Panc1 (cell line): ENCODE measurements at regions not wholly inside any gene's neighbourhood (a gene's known extent, or its start where the extent isn't known, plus 50 kb on each side); places are given as distances from the start of the nearest gene placed in this dataset.

Experiments
- ATAC-seq: fragments of 200-7000 bp; cut with Tn5 transposase; 2 replicates; pipeline ENCODE4 v1.9.1; 2020; ENCODE audit warnings: mild to moderate bottlenecking, moderate library complexity
- BruUV-seq: library from RNA; stranded (reverse); fragments of 400-500 nt; replicated peaks from 2 replicates; lab custom pipeline; 2021; lab: Mats Ljungman, UMichigan
- CTCF ChIA-PET: fragments of 300-600 bp; sonication (Branson Sonifier 250); formaldehyde crosslinking; loops from one replicate; lab custom pipeline; 2022; ENCODE audit warnings: antibody characterized with exemption; lab: Charles Lee
- POLR2A ChIA-PET: fragments of 300-600 bp; sonication (Branson Sonifier 250); formaldehyde crosslinking; loops from one replicate; lab custom pipeline; 2022; ENCODE audit warnings: antibody characterized with exemption; lab: Charles Lee
- DNase-seq: peaks from one replicate; pipeline ENCODE4 v3.0.0-alpha.2; 2010; ENCODE audit warnings: low read depth, low spot score
- H3K27ac ChIP-seq: 2 replicates; pipeline ENCODE4 v1.5.1; 2011; ENCODE audit warnings: mild to moderate bottlenecking, low read length, inconsistent platforms
- H3K27me3 ChIP-seq: fragments of 200-500 bp; sonication (Bioruptor generic); 2 replicates; pipeline ENCODE4 v1.6.0; 2014; ENCODE audit warnings: low read length, inconsistent platforms; ENCODE audit not compliant: control insufficient read depth, insufficient read depth
- H3K36me3 ChIP-seq: fragments of 200-500 bp; sonication (Bioruptor generic); 2 replicates; pipeline ENCODE4 v1.5.1; 2014; ENCODE audit warnings: inconsistent platforms, mild to moderate bottlenecking, low read length, moderate library complexity; ENCODE audit not compliant: control insufficient read depth, insufficient read depth
- H3K4me1 ChIP-seq: 2 replicates; pipeline ENCODE4 v1.5.1; 2011; ENCODE audit warnings: inconsistent platforms, mild to moderate bottlenecking, low read length, moderate library complexity; ENCODE audit not compliant: control insufficient read depth, insufficient read depth
- H3K4me3 ChIP-seq, 2 experiments: 2 replicates each; pipeline ENCODE4 v1.5.1; 2011 to 2012; ENCODE audit warnings: low read depth in 2 of 2, low read length in 2 of 2, mild to moderate bottlenecking in 2 of 2, inconsistent platforms in 1 of 2, moderate library complexity in 1 of 2
- H3K9me3 ChIP-seq: fragments of 200-500 bp; sonication (Bioruptor generic); 2 replicates; pipeline ENCODE4 v1.5.1; 2014; ENCODE audit warnings: low read depth, mild to moderate bottlenecking, inconsistent platforms, low read length, moderate library complexity; ENCODE audit not compliant: control insufficient read depth, insufficient read depth
- CTCF ChIP-seq: fragments of 450-650 bp; IDR thresholded peaks from 2 replicates; pipeline ENCODE4 v1.5.1; 2017; ENCODE audit warnings: mild to moderate bottlenecking
- POLR2AphosphoS5 ChIP-seq: IDR thresholded peaks from 2 replicates; pipeline ENCODE4 v1.6.1; 2012; ENCODE audit warnings: mild to moderate bottlenecking, low read depth, low read length, moderate library complexity
- SIN3A ChIP-seq: IDR thresholded peaks from 2 replicates; pipeline ENCODE4 v1.6.1; 2012; ENCODE audit warnings: low read depth, mild to moderate bottlenecking, low read length, moderate library complexity, borderline replicate concordance; ENCODE audit not compliant: insufficient read depth
- TCF7L2 ChIP-seq: IDR thresholded peaks from 2 replicates; pipeline ENCODE4 v1.6.1; 2011; ENCODE audit warnings: mild to moderate bottlenecking, low read depth, low read length, inconsistent platforms
- in situ Hi-C: cut with HindIII; loops from 2 replicates; pipeline ENCODE4 v1.10.0; 2016; ENCODE audit warnings: low sequenced_read_pairs, low pct_unique_long_range_greater_than_20kb
- intact Hi-C: fragments of 100-400 bp; cut with micrococcal nuclease; formaldehyde crosslinking; loops from one replicate; pipeline ENCODE4 v1.10.0; 2022; ENCODE audit not compliant: unreplicated experiment
- TF ChIP-seq, protein P1 (sequence below), 2 experiments: IDR thresholded peaks; 2 replicates each; pipeline ENCODE4 v1.6.1; 2011 to 2012; ENCODE audit warnings: low read depth in 2 of 2, control low read depth in 1 of 2, low read length in 1 of 2, mild to moderate bottlenecking in 1 of 2, moderate library complexity in 1 of 2; ENCODE audit not compliant: insufficient read depth in 1 of 2

GRCh38 chr10:9643782-9644181, 1373.9 kb upstream of the CELF2 start:
- H3K36me3 ChIP-seq: no peaks in the 10 kb centered on the region
- no peak for ATAC-seq
- H3K4me1 ChIP-seq: no peaks in the 10 kb centered on the region
- POLR2A ChIA-PET: no interaction called here
- H3K4me3 ChIP-seq: no peak overlapping the region
- no peak for DNase-seq
- H3K9me3 ChIP-seq: no peaks in the 10 kb centered on the region
- intact Hi-C loops: no loop called here
- CTCF ChIA-PET: no interaction called here
- in situ Hi-C loops: no loop called here
- BruUV-seq: no TSS peak
- H3K27ac ChIP-seq: no peak overlapping the region
- H3K27me3 ChIP-seq: no peaks in the 10 kb centered on the region
- TF ChIP-seq POLR2AphosphoS5: no peak
- no peak for TF ChIP-seq SIN3A
- no peak for TF ChIP-seq TCF7L2
- TF ChIP-seq CTCF: no peak
- TF ChIP-seq, protein P1, sequence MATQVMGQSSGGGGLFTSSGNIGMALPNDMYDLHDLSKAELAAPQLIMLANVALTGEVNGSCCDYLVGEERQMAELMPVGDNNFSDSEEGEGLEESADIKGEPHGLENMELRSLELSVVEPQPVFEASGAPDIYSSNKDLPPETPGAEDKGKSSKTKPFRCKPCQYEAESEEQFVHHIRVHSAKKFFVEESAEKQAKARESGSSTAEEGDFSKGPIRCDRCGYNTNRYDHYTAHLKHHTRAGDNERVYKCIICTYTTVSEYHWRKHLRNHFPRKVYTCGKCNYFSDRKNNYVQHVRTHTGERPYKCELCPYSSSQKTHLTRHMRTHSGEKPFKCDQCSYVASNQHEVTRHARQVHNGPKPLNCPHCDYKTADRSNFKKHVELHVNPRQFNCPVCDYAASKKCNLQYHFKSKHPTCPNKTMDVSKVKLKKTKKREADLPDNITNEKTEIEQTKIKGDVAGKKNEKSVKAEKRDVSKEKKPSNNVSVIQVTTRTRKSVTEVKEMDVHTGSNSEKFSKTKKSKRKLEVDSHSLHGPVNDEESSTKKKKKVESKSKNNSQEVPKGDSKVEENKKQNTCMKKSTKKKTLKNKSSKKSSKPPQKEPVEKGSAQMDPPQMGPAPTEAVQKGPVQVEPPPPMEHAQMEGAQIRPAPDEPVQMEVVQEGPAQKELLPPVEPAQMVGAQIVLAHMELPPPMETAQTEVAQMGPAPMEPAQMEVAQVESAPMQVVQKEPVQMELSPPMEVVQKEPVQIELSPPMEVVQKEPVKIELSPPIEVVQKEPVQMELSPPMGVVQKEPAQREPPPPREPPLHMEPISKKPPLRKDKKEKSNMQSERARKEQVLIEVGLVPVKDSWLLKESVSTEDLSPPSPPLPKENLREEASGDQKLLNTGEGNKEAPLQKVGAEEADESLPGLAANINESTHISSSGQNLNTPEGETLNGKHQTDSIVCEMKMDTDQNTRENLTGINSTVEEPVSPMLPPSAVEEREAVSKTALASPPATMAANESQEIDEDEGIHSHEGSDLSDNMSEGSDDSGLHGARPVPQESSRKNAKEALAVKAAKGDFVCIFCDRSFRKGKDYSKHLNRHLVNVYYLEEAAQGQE (IDR thresholded peaks at IDR 0.05; ENCODE audit: insufficient read depth in 1 of 2, low read depth in 2 of 2, low read length in 1 of 2): no peak

DNA sequence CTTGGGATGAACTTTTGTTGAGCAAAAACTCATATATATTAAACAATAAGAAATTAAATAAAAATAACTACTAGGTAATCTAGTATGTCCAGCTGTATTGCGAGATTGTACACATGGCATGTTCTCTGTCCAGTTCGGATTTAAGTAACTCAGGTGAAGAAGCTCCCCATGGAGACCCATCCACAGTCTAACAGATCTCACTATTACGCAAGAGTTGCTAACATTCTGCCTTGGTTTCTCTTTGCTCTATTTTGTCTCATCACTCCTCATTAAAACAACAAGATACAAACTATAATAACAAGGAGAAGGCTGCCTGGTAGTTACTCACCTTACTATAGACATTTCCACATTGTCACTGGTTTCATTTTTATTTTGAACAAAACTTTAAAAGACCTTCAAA, 1372.3 kb upstream of the CELF2 start:
- intact Hi-C loops: no loop called here
- H3K9me3 ChIP-seq: no peaks in the 10 kb centered on the region
- no peaks in the 10 kb centered on the region for H3K27me3 ChIP-seq
- H3K4me3 ChIP-seq: no peak overlapping the region
- CTCF ChIA-PET: no interaction called here
- no peak overlapping the region for H3K27ac ChIP-seq
- TF ChIP-seq CTCF (no peak), POLR2AphosphoS5 (no peak), TCF7L2 (no peak), SIN3A (no peak)
- TF ChIP-seq, protein P1 (IDR thresholded peaks at IDR 0.05; ENCODE audit: insufficient read depth in 1 of 2, low read depth in 2 of 2, low read length in 1 of 2): no peak
- H3K4me1 ChIP-seq: no peaks in the 10 kb centered on the region
- no TSS peak for BruUV-seq
- DNase-seq: no peak
- in situ Hi-C loops: no loop called here
- POLR2A ChIA-PET: no interaction called here
- no peak for ATAC-seq
- H3K36me3 ChIP-seq: no peaks in the 10 kb centered on the region
